ENCODE measurements at regions not wholly inside any gene's neighbourhood (a gene's known extent, or its start where the extent isn't known, plus 50 kb on each side); places are given as distances from the start of the nearest gene placed in this dataset.

- TF ChIP-seq EZH2 (IDR thresholded peaks at IDR 0.05; ENCODE audit: insufficient read depth, poor library complexity, severe bottlenecking) (no peak), EZH2phosphoT487 (IDR thresholded peaks at IDR 0.05; ENCODE audit: insufficient read depth, low read depth) (no peak)
Observed at GRCh38 chr4:34112573-34112972, 2131.7 kb downstream of the ARAP2 start.
